Activated naive CD4-positive, alpha-beta T cell treated with anti-CD3 and anti-CD28 coated beads for 36 hours (primary cell): ENCODE measurements at regions not wholly inside any gene's neighbourhood (a gene's known extent, or its start where the extent isn't known, plus 50 kb on each side); places are given as distances from the start of the nearest gene placed in this dataset.
A peak's percentile ranks its signal among the peaks of the same experiment; 100 is the strongest.
"Not testable (repeated sequence)": the region's sequence is repeated elsewhere in the genome, so short reads cannot be mapped to it uniquely, and the experiment has no call there.

ENCODE experiments used
- CTCF ChIA-PET: fragments of 350-600 bp; sonication (Branson Sonifier 250); formaldehyde crosslinking; loops from one replicate; lab custom pipeline; 2021; ENCODE audit warnings: antibody characterized with exemption; lab: Charles Lee
- DNase-seq: peaks from one replicate; pipeline ENCODE4 v3.0.0-alpha.2; 2020
- H3K27ac Mint-ChIP-seq: one replicate; pipeline ENCODE4 v1.8.0; 2021; ENCODE audit warnings: mild to moderate bottlenecking, mixed read lengths
- H3K27me3 Mint-ChIP-seq: one replicate; pipeline ENCODE4 v1.8.0; 2021; ENCODE audit warnings: low read depth, mixed read lengths
- H3K36me3 Mint-ChIP-seq: one replicate; pipeline ENCODE4 v1.8.0; 2021; ENCODE audit warnings: low read depth, mixed read lengths
- H3K4me1 Mint-ChIP-seq: one replicate; pipeline ENCODE4 v1.8.0; 2021; ENCODE audit warnings: low read depth, mixed read lengths
- H3K4me3 Mint-ChIP-seq: one replicate; pipeline ENCODE4 v1.8.0; 2021; ENCODE audit warnings: mild to moderate bottlenecking, moderate library complexity, mixed read lengths
- H3K9me3 Mint-ChIP-seq: one replicate; pipeline ENCODE4 v1.8.0; 2021; ENCODE audit warnings: mixed read lengths
- intact Hi-C: fragments of 100-400 bp; cut with micrococcal nuclease; formaldehyde crosslinking; loops from one replicate; pipeline ENCODE4 v1.15.1; 2023

DNA sequence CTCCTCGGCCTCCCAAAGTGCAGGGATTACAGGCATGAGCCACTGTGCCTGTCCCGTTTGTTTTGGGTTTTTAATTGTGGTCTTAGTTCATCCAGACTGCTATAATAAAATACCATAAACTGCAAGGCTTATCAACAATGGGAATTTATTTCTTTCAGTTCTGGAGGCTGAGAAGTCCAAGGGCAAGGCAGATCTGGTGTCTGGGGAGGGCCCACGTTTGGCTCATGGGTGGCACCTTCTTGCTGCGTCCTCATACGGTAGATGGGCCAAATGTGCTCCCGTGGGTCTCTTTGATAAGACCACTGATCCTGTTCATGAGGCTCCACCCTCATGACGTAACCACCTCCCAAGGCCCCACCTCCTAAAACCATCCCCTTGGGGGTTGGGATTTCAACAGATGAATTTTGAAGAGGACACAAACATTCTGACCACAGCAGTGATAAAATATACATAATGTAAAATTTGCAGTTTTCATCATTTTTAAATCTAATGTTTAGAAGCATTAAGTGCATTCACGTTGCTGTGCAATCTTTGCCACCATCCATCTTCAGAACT, 133.4 kb upstream of the ERRFI1 start:
- Mint-ChIP-seq H3K36me3 (no peaks in the 10 kb centered on the region), H3K27ac (no peak overlapping the region), H3K27me3 (peaks cover 2% of the 10 kb centered on the region), H3K4me3 (no peak overlapping the region), H3K4me1 (peaks cover 2% of the 10 kb centered on the region), H3K9me3 (no peaks in the 10 kb centered on the region)
- intact Hi-C loops = no loop called here
- CTCF ChIA-PET = no interaction called here
- no peak for DNase-seq

- CTCF ChIA-PET = no interaction called here
- no peak for DNase-seq
- Mint-ChIP-seq H3K27me3 (peaks cover 2% of the 10 kb centered on the region), H3K36me3 (no peaks in the 10 kb centered on the region), H3K27ac (no peak overlapping the region), H3K4me3 (no peak overlapping the region), H3K4me1 (peaks cover 4% of the 10 kb centered on the region), H3K9me3 (no peaks in the 10 kb centered on the region)
- intact Hi-C loops = no loop called here
These were observed 132.9 kb upstream of the ERRFI1 start for GRCh38 chr1:8158995-8159394.

DNA sequence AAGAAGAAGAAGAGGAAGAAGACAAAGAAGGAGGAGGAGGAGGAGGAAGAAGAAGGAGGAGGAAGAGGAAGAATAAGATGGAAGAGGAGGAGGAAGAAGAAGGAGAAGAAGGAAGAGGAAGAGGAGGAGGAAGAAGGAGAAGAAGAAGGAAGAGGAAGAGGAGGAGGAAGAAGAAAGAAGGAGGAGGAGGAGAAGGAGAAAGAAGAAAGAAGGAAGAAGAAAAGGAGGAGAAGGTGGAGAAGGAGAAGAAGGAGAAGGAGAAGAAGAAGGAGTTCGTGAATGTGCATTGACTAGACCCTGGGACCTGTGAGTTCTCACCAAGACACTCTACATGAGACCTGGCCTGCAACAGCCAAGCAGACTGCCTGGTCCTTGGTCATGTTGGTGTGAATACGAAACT, 131.7 kb upstream of the ERRFI1 start:
- Mint-ChIP-seq H3K27ac (no peak overlapping the region), H3K4me1 (peaks cover 14% of the 10 kb centered on the region), H3K4me3 (no peak overlapping the region), H3K27me3 (peaks cover 2% of the 10 kb centered on the region), H3K9me3 (peaks cover 4% of the 10 kb centered on the region), H3K36me3 (peaks cover 2% of the 10 kb centered on the region)
- DNase-seq = no peak
- CTCF ChIA-PET = no interaction called here
- intact Hi-C loops = no loop called here

DNA sequence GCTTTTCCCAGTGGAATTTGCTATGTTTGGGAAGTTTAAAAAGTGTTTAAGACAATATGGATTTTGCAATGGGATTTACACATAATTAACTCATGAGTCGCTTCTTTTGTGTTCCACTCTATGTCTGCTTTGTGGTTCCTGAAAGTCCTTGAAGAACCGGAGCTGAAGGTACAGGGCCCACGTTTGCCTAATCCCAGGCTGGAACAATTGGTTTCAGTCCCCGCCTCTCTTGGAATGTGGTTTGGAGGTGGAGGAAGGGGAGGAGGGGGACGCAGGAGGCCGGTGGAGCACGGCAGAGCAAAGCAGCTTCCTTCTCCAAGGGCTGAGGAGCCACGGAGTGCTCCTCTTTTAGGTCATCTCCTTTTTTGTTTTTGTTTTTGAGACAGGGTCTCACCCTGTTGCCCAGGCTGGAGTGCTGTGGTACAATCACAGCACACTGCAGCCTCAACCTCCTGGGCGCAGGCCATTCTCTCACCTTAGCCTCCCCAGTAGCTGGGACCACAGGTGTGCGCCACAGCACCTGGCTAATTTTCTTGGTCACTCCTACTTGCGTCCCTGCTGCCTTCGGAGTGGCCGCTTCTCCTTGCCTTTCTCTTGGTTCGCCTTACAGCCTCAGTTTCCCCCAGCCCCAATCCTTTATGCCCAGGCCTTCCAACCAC, 129.5 kb upstream of the ERRFI1 start:
- H3K9me3 Mint-ChIP-seq = peaks cover 4% of the 10 kb centered on the region
- no peak for DNase-seq
- no peak overlapping the region for H3K4me3 Mint-ChIP-seq
- CTCF ChIA-PET = interaction anchor here (1.5 kb wide), 1 partner anchor 26 kb away, joined by 3 read pairs; no protein-coding TSS in a partner anchor
- peaks cover 2% of the 10 kb centered on the region for H3K36me3 Mint-ChIP-seq
- intact Hi-C loops = no loop called here
- H3K4me1 Mint-ChIP-seq = peaks cover 34% of the 10 kb centered on the region
- no peak overlapping the region for H3K27ac Mint-ChIP-seq
- H3K27me3 Mint-ChIP-seq = peaks cover 7% of the 10 kb centered on the region

- Mint-ChIP-seq H3K27me3 (peaks cover 7% of the 10 kb centered on the region), H3K4me1 (peaks cover 42% of the 10 kb centered on the region), H3K9me3 (peaks cover 4% of the 10 kb centered on the region), H3K36me3 (peaks cover 2% of the 10 kb centered on the region), H3K27ac (no peak overlapping the region), H3K4me3 (no peak overlapping the region)
- no peak for DNase-seq
- CTCF ChIA-PET = interaction anchor here (0.6 to 1.5 kb wide), 3 partner anchors 16 to 27 kb away, joined by 3 read pairs; no protein-coding TSS in a partner anchor
- intact Hi-C loops = loop anchor here (5.0 kb wide), 1 partner anchor 207 kb away; no protein-coding TSS in a partner anchor
These were observed 128.5 kb upstream of the ERRFI1 start for GRCh38 chr1:8154621-8155052.

DNA sequence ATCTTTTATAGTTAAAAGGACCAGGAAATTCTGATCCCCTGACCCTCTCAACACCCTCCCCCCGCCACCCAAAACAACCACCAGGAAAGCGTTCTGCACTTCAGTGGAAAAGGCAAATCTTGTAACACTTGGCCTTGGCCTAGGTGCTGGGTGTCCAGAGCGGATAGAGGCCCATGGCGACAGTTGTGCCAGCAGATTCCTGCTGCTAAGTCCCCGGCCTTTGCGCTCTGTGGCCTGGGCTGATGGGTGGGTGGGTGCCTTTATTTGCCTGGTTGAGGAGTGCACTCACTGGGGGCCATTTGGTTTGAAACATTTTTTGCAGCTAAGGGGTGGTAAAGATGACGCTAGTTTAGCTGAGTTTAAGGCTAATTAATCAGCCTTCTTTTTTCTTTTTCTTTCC, 127.9 kb upstream of the ERRFI1 start:
- H3K27ac Mint-ChIP-seq = no peak overlapping the region
- H3K4me1 Mint-ChIP-seq = peaks cover 46% of the 10 kb centered on the region
- CTCF ChIA-PET = interaction anchor here (0.6 to 1.5 kb wide), 5 partner anchors 21 to 66 kb away, joined by 3 to 6 read pairs (median 3); no protein-coding TSS in a partner anchor

DNA sequence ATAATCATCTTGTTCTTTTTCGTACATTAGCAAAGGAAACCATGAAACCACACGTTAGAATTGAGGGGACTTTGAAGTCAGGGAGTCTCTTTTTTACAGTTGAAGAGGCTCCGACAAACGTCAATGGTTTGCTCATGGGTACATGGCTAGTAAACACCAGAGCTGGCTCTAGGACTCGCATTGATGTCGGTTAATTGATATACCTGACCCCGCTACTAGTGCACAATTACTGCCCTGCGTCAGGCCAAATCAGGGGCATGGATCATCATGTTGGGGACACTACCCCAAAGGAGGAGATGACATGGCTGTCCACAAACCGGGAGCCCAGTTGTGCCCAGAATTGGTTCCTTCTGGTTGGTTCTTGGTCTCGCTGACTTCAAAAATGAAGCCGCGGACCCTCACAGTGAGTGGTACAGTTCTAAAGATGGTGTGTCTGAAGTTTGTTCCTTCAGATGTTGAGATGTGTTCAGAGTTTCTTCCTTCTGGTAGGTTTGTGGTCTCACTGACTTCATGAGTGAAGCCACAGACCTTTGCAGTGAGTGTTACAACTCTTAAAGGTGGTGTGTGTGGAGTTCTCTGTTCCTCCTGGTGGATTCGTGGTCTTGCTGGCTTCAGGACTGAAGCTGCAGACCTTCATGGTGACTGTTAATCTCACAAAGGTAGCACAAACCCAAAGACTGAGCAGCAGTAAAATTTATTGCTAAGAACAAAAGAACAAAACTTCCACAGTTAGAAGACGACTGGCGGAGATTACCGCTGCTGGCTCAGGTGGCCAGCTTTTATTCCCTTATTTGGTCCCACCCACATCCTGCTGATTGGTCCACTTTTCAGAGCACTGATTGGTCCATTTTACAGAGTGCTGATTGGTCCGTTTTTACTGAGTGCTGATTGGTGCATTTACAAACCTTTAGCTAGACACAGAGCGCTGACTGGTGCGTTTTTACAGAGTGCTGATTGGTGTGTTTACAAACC, 126.9 kb upstream of the ERRFI1 start:
- H3K4me3 Mint-ChIP-seq = peak overlapping the region; percentile 48
- intact Hi-C loops = loop anchor here (1.0 to 5.0 kb wide), 6 partner anchors 16 to 548 kb away; partner anchors contain the start of gene ERRFI1
- H3K9me3 Mint-ChIP-seq = peaks cover 4% of the 10 kb centered on the region
- DNase-seq = peak; percentile 56
- peak overlapping the region; percentile 85 for H3K27ac Mint-ChIP-seq
- CTCF ChIA-PET = interaction anchor here (0.6 to 0.7 kb wide), 2 partner anchors 67 to 262 kb away, joined by 3 to 6 read pairs; no protein-coding TSS in a partner anchor
- peaks cover 8% of the 10 kb centered on the region for H3K27me3 Mint-ChIP-seq
- peaks cover 2% of the 10 kb centered on the region for H3K36me3 Mint-ChIP-seq
- peaks cover 46% of the 10 kb centered on the region for H3K4me1 Mint-ChIP-seq

More for the DNA sequence above, 127.9 kb upstream of the ERRFI1 start:
- Mint-ChIP-seq H3K4me3 (no peak overlapping the region), H3K27me3 (peaks cover 7% of the 10 kb centered on the region), H3K9me3 (peaks cover 4% of the 10 kb centered on the region), H3K36me3 (peaks cover 2% of the 10 kb centered on the region)
- intact Hi-C loops = loop anchor here (2.0 to 5.0 kb wide), 2 partner anchors 207 to 547 kb away; no protein-coding TSS in a partner anchor
- DNase-seq = no peak

- no peak overlapping the region for H3K4me3 Mint-ChIP-seq
- peaks cover 8% of the 10 kb centered on the region for H3K27me3 Mint-ChIP-seq
- no peak overlapping the region for H3K27ac Mint-ChIP-seq
- CTCF ChIA-PET = no interaction called here
- H3K9me3 Mint-ChIP-seq = peaks cover 4% of the 10 kb centered on the region
- peaks cover 46% of the 10 kb centered on the region for H3K4me1 Mint-ChIP-seq
- H3K36me3 Mint-ChIP-seq = peaks cover 2% of the 10 kb centered on the region
- intact Hi-C loops = loop anchor here (1.0 to 5.0 kb wide), 6 partner anchors 18 to 549 kb away; partner anchors contain the start of gene ERRFI1
- no peak for DNase-seq
These were observed 125.5 kb upstream of the ERRFI1 start for GRCh38 chr1:8151647-8152046.

DNA sequence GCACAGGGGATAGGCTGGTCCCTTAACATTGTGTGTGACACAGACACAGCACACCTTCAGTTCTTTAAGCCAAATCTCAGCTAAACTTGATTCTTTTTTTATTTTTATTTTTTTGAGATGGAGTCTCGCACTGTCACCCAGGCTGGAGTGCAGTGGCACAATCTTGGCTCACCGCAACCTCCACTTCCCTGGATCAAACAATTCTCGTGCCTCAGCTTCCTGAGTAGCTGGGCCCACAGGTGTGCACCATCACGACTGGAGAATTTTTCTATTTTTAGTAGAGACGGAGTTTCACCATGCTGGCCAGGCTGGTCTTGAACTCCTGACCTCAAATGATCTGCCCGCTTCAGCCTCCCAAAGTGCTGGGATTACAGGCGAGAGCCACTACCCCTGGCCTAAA, 123.6 kb upstream of the ERRFI1 start:
- H3K9me3 Mint-ChIP-seq, H3K27ac Mint-ChIP-seq, H3K27me3 Mint-ChIP-seq, H3K4me3 Mint-ChIP-seq, CTCF ChIA-PET, H3K36me3 Mint-ChIP-seq: not testable (repeated sequence)
- intact Hi-C loops = loop anchor here (5.0 kb wide), 1 partner anchor 202 kb away; no protein-coding TSS in a partner anchor
- peaks cover 52% of the 10 kb centered on the region for H3K4me1 Mint-ChIP-seq
- peak; percentile 22 for DNase-seq

DNA sequence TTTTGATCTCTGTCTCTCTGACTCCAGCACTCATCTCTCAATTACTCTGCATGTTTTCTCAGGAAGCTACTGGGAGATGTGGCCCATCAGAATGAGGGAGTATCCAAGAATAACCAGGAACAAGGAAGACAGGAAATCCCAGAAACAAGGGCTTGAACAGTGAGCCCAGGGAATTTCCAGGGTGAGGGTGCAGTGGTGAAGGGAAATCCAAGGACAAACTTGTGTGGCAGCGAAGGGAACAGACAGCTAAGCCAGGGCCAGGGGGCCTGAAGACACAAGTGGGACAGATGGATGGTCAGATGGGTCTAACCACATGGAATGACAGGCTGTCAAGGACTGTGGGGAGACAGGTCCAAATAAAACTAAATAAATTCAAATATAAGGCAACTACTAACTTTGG, 121.8 kb upstream of the ERRFI1 start:
- intact Hi-C loops = no loop called here
- no peak overlapping the region for H3K27ac Mint-ChIP-seq
- peaks cover 41% of the 10 kb centered on the region for H3K4me1 Mint-ChIP-seq
- CTCF ChIA-PET = no interaction called here
- no peaks in the 10 kb centered on the region for H3K36me3 Mint-ChIP-seq
- H3K27me3 Mint-ChIP-seq = peaks cover 9% of the 10 kb centered on the region
- no peaks in the 10 kb centered on the region for H3K9me3 Mint-ChIP-seq
- H3K4me3 Mint-ChIP-seq = no peak overlapping the region
- DNase-seq = no peak

GRCh38 chr1:8146257-8146855, 120.2 kb upstream of the ERRFI1 start:
- H3K27ac Mint-ChIP-seq = no peak overlapping the region
- H3K4me3 Mint-ChIP-seq = no peak overlapping the region
- no peaks in the 10 kb centered on the region for H3K36me3 Mint-ChIP-seq
- no peaks in the 10 kb centered on the region for H3K9me3 Mint-ChIP-seq
- peaks cover 25% of the 10 kb centered on the region for H3K4me1 Mint-ChIP-seq
- intact Hi-C loops = no loop called here
- peaks cover 6% of the 10 kb centered on the region for H3K27me3 Mint-ChIP-seq
- no peak for DNase-seq
- CTCF ChIA-PET = interaction anchor here (1.0 kb wide), 1 partner anchor 10 kb away, joined by 3 read pairs; no protein-coding TSS in a partner anchor
